SK-N-SH treated with all-trans-retinoic acid at 6 μM for 48 hours (cell line): ENCODE measurements at regions not wholly inside any gene's neighbourhood (a gene's known extent, or its start where the extent isn't known, plus 50 kb on each side); places are given as distances from the start of the nearest gene placed in this dataset.

ENCODE experiments used
- ATAC-seq: fragments of 200-7000 bp; cut with Tn5 transposase; 3 replicates; pipeline ENCODE4 v1.9.1; 2020; ENCODE audit warnings: mild to moderate bottlenecking, moderate library complexity
- ARNTL ChIP-seq: fragments of 450-650 bp; formaldehyde crosslinking; IDR thresholded peaks from 2 replicates; pipeline ENCODE4 v1.5.0; 2020; ENCODE audit warnings: low read depth, mild to moderate bottlenecking, moderate library complexity, borderline replicate concordance
- BACH2 ChIP-seq: fragments of 250-450 bp; sonication (Bioruptor Pico); IDR thresholded peaks from 2 replicates; pipeline ENCODE4 v1.9.0; 2021; ENCODE audit warnings: mild to moderate bottlenecking, borderline replicate concordance
- CSDC2 ChIP-seq: fragments of 250-450 bp; sonication (Bioruptor Pico); IDR thresholded peaks from 2 replicates; pipeline ENCODE4 v1.5.0; 2020; ENCODE audit warnings: mild to moderate bottlenecking, moderate library complexity
- CSRNP3 ChIP-seq: fragments of 250-450 bp; sonication (Bioruptor Pico); IDR thresholded peaks from 2 replicates; pipeline ENCODE4 v1.5.1; 2021; ENCODE audit warnings: mild to moderate bottlenecking, moderate library complexity
- ESRRG ChIP-seq: fragments of 250-450 bp; sonication (Bioruptor Pico); IDR thresholded peaks from 2 replicates; pipeline ENCODE4 v1.6.1; 2021; ENCODE audit warnings: mild to moderate bottlenecking
- GLIS3 ChIP-seq: fragments of 250-450 bp; sonication (Bioruptor Pico); IDR thresholded peaks from 2 replicates; pipeline ENCODE4 v1.5.0; 2020; ENCODE audit warnings: mild to moderate bottlenecking, moderate library complexity
- ISL1 ChIP-seq: fragments of 250-450 bp; sonication (Bioruptor Pico); IDR thresholded peaks from 2 replicates; pipeline ENCODE4 v2.1.2; 2022; ENCODE audit warnings: mild to moderate bottlenecking, moderate library complexity
- OSR1 ChIP-seq: fragments of 250-450 bp; sonication (Bioruptor Pico); IDR thresholded peaks from 2 replicates; pipeline ENCODE4 v1.8.0; 2022; ENCODE audit warnings: moderate library complexity, mild to moderate bottlenecking, inconsistent platforms
- PATZ1 ChIP-seq: fragments of 250-450 bp; sonication (Bioruptor Pico); IDR thresholded peaks from 2 replicates; pipeline ENCODE4 v1.8.0; 2020; ENCODE audit warnings: mild to moderate bottlenecking, moderate library complexity, borderline replicate concordance
- POU6F1 ChIP-seq: fragments of 250-450 bp; sonication (Bioruptor Pico); IDR thresholded peaks from 2 replicates; pipeline ENCODE4 v1.8.0; 2021; ENCODE audit warnings: low read depth, mild to moderate bottlenecking, moderate library complexity, borderline replicate concordance
- PPARA ChIP-seq: fragments of 250-450 bp; sonication (Bioruptor Pico); IDR thresholded peaks from 2 replicates; pipeline ENCODE4 v1.5.0; 2020; ENCODE audit warnings: mild to moderate bottlenecking, borderline replicate concordance
- RARB ChIP-seq: fragments of 250-450 bp; sonication (Bioruptor Pico); IDR thresholded peaks from 2 replicates; pipeline ENCODE4 v1.8.0; 2021; ENCODE audit warnings: mild to moderate bottlenecking, moderate library complexity
- SNAI2 ChIP-seq: fragments of 250-450 bp; sonication (Bioruptor Pico); IDR thresholded peaks from 2 replicates; pipeline ENCODE4 v1.5.0; 2020; ENCODE audit warnings: mild to moderate bottlenecking, moderate library complexity
- TCF4 ChIP-seq: fragments of 250-450 bp; sonication (Bioruptor Pico); IDR thresholded peaks from 2 replicates; pipeline ENCODE4 v1.8.0; 2021; ENCODE audit warnings: mild to moderate bottlenecking, moderate library complexity, borderline replicate concordance
- TOX ChIP-seq: fragments of 250-450 bp; sonication (Bioruptor Pico); IDR thresholded peaks from 2 replicates; pipeline ENCODE4 v1.8.0; 2021; ENCODE audit warnings: mild to moderate bottlenecking, moderate library complexity, borderline replicate concordance
- TSHZ2 ChIP-seq: fragments of 250-450 bp; sonication (Bioruptor Pico); IDR thresholded peaks from 2 replicates; pipeline ENCODE4 v1.5.0; 2020; ENCODE audit warnings: mild to moderate bottlenecking, moderate library complexity
- ZC3H10 ChIP-seq: fragments of 250-450 bp; sonication (Bioruptor Pico); IDR thresholded peaks from 2 replicates; pipeline ENCODE4 v1.5.1; 2021; ENCODE audit warnings: mild to moderate bottlenecking, moderate library complexity
- ZFP3 ChIP-seq: fragments of 250-450 bp; sonication (Bioruptor Pico); IDR thresholded peaks from 2 replicates; pipeline ENCODE4 v1.5.0; 2020; ENCODE audit warnings: mild to moderate bottlenecking, moderate library complexity
- ZFP30 ChIP-seq: fragments of 450-650 bp; formaldehyde crosslinking; IDR thresholded peaks from 2 replicates; pipeline ENCODE4 v1.5.0; 2022; ENCODE audit warnings: mild to moderate bottlenecking, moderate library complexity
- ZNF565 ChIP-seq: fragments of 450-650 bp; formaldehyde crosslinking; conservative IDR thresholded peaks from 2 replicates; pipeline ENCODE4 v1.5.0; 2020; ENCODE audit warnings: low read depth, mild to moderate bottlenecking, moderate library complexity
- ZNF70 ChIP-seq: fragments of 450-650 bp; formaldehyde crosslinking; IDR thresholded peaks from 2 replicates; pipeline ENCODE4 v1.5.0; 2020; ENCODE audit warnings: mild to moderate bottlenecking, moderate library complexity

GRCh38 chr2:53460347-53460746 is 307.3 kb upstream of the CHAC2 start:
- no peak for ATAC-seq
- no peak for TF ChIP-seq TSHZ2 (CRISPR knock-in tag)
- no peak for TF ChIP-seq GLIS3 (CRISPR knock-in tag)
- TF ChIP-seq OSR1, result no peak
- TF ChIP-seq ZNF565, result no peak
- no peak for TF ChIP-seq CSDC2 (CRISPR knock-in tag)

- ATAC-seq, result no peak
- TF ChIP-seq ARNTL (CRISPR knock-in tag) (no peak), ISL1 (CRISPR knock-in tag) (no peak), CSRNP3 (CRISPR knock-in tag) (no peak), SNAI2 (CRISPR knock-in tag) (no peak), RARB (CRISPR knock-in tag) (no peak), TCF4 (CRISPR knock-in tag) (no peak), TOX (no peak), OSR1 (no peak), BACH2 (CRISPR knock-in tag) (no peak), POU6F1 (CRISPR knock-in tag) (no peak), PATZ1 (CRISPR knock-in tag) (no peak), GLIS3 (CRISPR knock-in tag) (no peak), ZNF70 (CRISPR knock-in tag) (no peak), ZFP3 (CRISPR knock-in tag) (no peak), ESRRG (CRISPR knock-in tag) (no peak)
Observed at GRCh38 chr2:53455094-53455493, 312.5 kb upstream of the CHAC2 start.

GRCh38 chr2:53452957-53453748 is 314.5 kb upstream of the CHAC2 start:
- ATAC-seq, result peak; percentile 47; the same call in 2 of the 3 replicates
- no peak for TF ChIP-seq PPARA (CRISPR knock-in tag)
- TF ChIP-seq TCF4 (CRISPR knock-in tag), result no peak
- TF ChIP-seq ZFP3 (CRISPR knock-in tag), result no peak
- TF ChIP-seq GLIS3 (CRISPR knock-in tag), result no peak
- no peak for TF ChIP-seq ARNTL (CRISPR knock-in tag)
- TF ChIP-seq ZNF70 (CRISPR knock-in tag), result no peak
- TF ChIP-seq, all 23 proteins: peak for 0

GRCh38 chr2:53452400-53452799 is 315.2 kb upstream of the CHAC2 start:
- ATAC-seq, result no peak
- TF ChIP-seq ZC3H10 (CRISPR knock-in tag), result no peak
- no peak for TF ChIP-seq SNAI2 (CRISPR knock-in tag)
- no peak for TF ChIP-seq TSHZ2 (CRISPR knock-in tag)
- no peak for TF ChIP-seq ISL1 (CRISPR knock-in tag)
- TF ChIP-seq POU6F1 (CRISPR knock-in tag), result no peak
- no peak for TF ChIP-seq ESRRG (CRISPR knock-in tag)
- TF ChIP-seq OSR1, result no peak
- no peak for TF ChIP-seq PPARA (CRISPR knock-in tag)
- TF ChIP-seq RARB (CRISPR knock-in tag), result no peak
- TF ChIP-seq ZFP30 (CRISPR knock-in tag), result no peak
- TF ChIP-seq ZFP3 (CRISPR knock-in tag), result no peak
- no peak for TF ChIP-seq GLIS3 (CRISPR knock-in tag)
